Testis (tissue), 2 donors: ENCODE measurements at regions not wholly inside any gene's neighbourhood (a gene's known extent, or its start where the extent isn't known, plus 50 kb on each side); places are given as distances from the start of the nearest gene placed in this dataset.

ENCODE experiments used
- DNase-seq: peaks from one replicate; pipeline ENCODE4 v3.0.0-alpha.2; 2019
- H3K27ac ChIP-seq, 2 donors: fragments of 200-600 bp; sonication (generic); one replicate each; pipeline ENCODE4 v1.5.1; 2019
- H3K27me3 ChIP-seq: fragments of 200-600 bp; sonication (generic); one replicate; pipeline ENCODE4 v1.5.1; 2019
- H3K36me3 ChIP-seq: fragments of 200-600 bp; sonication (generic); one replicate; pipeline ENCODE4 v1.5.1; 2017; ENCODE audit warnings: low read depth; ENCODE audit errors: missing control alignments
- H3K4me1 ChIP-seq: fragments of 200-600 bp; sonication (generic); one replicate; pipeline ENCODE4 v1.5.1; 2019
- H3K4me3 ChIP-seq, 2 donors: fragments of 200-600 bp; sonication (generic); one replicate each; pipeline ENCODE4 v1.5.1; 2017 to 2019
- H3K9me3 ChIP-seq: fragments of 200-600 bp; sonication (generic); one replicate; pipeline ENCODE4 v1.5.1; 2017
- POLR2A ChIP-seq: fragments of 450-650 bp; IDR thresholded peaks from one replicate; pipeline ENCODE4 v1.6.1; 2017; ENCODE audit warnings: antibody characterized with exemption, mild to moderate bottlenecking, moderate library complexity
- WGBS, 2 donors: methylation state at CpG; one replicate each; pipeline ENCODE4 v1.1.5; 2018; 5-methylcytosine and 5-hydroxymethylcytosine counted together
- intact Hi-C: fragments of 100-400 bp; cut with DNase I; formaldehyde crosslinking; loops from one replicate; pipeline ENCODE4 v1.15.1; 2023; ENCODE audit warnings: low total_unique reads
- TF ChIP-seq, protein P1 (sequence below), 3 experiments: fragments of 450-650 bp in 2 of 3; fragments of 200-600 bp in 1 of 3; sonication (generic) in 1 of 3; IDR thresholded peaks; one replicate each; pipeline ENCODE4 v1.5.1; 2016 to 2019; ENCODE audit warnings: antibody characterized with exemption in 3 of 3, mild to moderate bottlenecking in 2 of 3, moderate library complexity in 1 of 3

DNA sequence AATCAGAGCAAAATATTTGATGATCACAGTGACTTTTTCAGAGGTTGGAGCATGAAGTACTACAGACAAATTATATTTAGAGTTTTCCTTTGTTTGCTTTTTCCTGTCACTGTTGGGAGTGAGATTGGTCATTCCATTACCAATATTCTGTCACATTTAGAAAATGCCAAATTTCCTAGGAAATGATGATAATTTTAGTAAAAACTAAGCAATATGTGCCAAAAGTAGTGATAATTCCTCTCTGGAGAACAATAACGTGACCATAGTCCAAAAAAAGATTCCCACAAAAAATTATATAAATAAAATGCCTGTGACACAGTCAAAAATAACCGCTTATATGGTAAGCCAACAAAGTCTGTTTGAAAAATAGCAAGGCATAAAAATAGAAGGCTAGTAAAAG is 2719.4 kb downstream of the PCDH9 start:
- H3K36me3 ChIP-seq: no peaks in the 10 kb centered on the region
- no peaks in the 10 kb centered on the region for H3K27me3 ChIP-seq
- H3K9me3 ChIP-seq: no peaks in the 10 kb centered on the region
- no peak overlapping the region for H3K27ac ChIP-seq
- H3K4me3 ChIP-seq: no peak overlapping the region
- 55 to 61% methylated on average over 2 of the region's 2 CpGs for WGBS, 2 donors
- intact Hi-C loops: no loop called here
- no peaks in the 10 kb centered on the region for H3K4me1 ChIP-seq
- no peak for TF ChIP-seq POLR2A
- TF ChIP-seq, protein P1, sequence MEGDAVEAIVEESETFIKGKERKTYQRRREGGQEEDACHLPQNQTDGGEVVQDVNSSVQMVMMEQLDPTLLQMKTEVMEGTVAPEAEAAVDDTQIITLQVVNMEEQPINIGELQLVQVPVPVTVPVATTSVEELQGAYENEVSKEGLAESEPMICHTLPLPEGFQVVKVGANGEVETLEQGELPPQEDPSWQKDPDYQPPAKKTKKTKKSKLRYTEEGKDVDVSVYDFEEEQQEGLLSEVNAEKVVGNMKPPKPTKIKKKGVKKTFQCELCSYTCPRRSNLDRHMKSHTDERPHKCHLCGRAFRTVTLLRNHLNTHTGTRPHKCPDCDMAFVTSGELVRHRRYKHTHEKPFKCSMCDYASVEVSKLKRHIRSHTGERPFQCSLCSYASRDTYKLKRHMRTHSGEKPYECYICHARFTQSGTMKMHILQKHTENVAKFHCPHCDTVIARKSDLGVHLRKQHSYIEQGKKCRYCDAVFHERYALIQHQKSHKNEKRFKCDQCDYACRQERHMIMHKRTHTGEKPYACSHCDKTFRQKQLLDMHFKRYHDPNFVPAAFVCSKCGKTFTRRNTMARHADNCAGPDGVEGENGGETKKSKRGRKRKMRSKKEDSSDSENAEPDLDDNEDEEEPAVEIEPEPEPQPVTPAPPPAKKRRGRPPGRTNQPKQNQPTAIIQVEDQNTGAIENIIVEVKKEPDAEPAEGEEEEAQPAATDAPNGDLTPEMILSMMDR (IDR thresholded peaks at IDR 0.05): no peak
- DNase-seq: no peak

DNA sequence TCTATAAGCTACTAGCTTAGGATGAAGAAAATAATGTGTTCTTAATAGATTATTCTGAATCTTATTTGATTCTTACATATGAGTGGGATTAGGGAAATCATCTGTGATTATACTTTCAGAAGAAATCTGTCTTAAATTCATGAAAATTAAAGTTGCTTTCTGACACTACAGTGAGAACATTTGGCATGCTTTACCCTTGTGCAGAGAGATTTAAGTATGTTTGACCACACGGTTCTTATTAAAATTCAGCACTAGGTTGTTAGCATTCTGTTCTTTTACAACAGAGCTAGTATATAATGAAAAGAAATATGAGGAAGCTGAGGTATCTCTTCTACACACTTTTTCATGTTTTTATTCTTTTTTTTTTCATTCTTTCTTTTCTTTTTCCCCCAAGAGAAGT is 2723.9 kb downstream of the PCDH9 start:
- no peak for DNase-seq
- H3K36me3 ChIP-seq: no peaks in the 10 kb centered on the region
- H3K4me1 ChIP-seq: no peaks in the 10 kb centered on the region
- no peaks in the 10 kb centered on the region for H3K9me3 ChIP-seq
- WGBS, 2 donors: 57 to 60% methylated on average over 1 of the region's 1 CpG
- H3K4me3 ChIP-seq: no peak overlapping the region
- H3K27me3 ChIP-seq: no peaks in the 10 kb centered on the region
- H3K27ac ChIP-seq: no peak overlapping the region
- TF ChIP-seq POLR2A: no peak
- TF ChIP-seq, protein P1 (IDR thresholded peaks at IDR 0.05): no peak
- intact Hi-C loops: no loop called here

DNA sequence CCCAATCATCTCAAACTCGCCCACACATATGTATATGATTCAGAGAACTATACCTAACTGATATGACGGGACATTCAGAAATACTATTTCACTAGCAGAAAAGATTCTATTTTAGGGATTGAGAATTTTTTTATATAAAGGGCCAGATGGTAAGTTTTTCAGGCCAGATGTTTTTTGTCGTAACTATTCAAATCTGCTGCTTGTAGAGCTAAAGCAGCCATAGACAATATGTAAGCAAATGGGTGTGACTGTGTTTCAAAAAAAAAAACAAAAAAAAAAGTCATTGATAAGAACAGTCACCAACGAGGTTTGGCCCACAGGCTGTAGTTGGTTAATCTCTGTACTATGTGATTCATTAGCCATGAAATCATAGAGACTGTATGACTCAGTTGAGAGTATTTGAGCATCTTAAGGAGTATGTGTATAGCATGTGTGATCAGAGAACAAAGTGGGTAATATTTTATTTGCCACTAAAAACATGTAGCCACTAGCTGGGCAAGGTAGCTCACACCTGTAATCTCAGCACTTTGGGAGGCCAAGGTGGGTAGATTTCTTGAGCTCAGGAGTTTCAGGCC is 2724.7 kb downstream of the PCDH9 start:
- no peak for DNase-seq
- H3K9me3 ChIP-seq: no peaks in the 10 kb centered on the region

DNA sequence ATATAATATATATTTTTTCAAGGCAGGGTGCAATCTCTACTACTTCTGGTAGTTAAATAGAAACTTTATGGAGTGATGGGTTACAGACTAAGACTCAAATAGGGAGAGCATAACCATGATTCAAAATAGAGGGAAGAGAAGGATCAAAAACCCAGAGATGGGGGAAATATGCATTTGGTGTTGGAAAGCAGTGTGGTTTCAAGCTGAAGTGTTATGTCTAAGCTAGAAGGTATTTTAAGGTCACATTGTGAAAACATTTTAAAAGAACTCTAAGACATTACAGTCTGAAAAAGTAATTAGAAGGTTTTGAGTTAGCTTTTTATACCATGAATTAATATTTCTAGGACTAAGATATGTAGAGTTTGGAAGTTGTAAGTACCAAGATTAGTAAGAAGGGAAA is 2741.4 kb downstream of the PCDH9 start:
- Histone ChIP-seq H3K4me3 (no peak overlapping the region), H3K9me3 (no peaks in the 10 kb centered on the region), H3K36me3 (no peaks in the 10 kb centered on the region), H3K27me3 (no peaks in the 10 kb centered on the region), H3K27ac (no peak overlapping the region), H3K4me1 (no peaks in the 10 kb centered on the region)
- intact Hi-C loops: no loop called here
- no peak for TF ChIP-seq POLR2A
- TF ChIP-seq, protein P1 (IDR thresholded peaks at IDR 0.05): no peak
- DNase-seq: no peak

More for the DNA sequence above, 2724.7 kb downstream of the PCDH9 start:
- intact Hi-C loops: no loop called here
- H3K4me3 ChIP-seq: no peak overlapping the region
- no peaks in the 10 kb centered on the region for H3K27me3 ChIP-seq
- H3K36me3 ChIP-seq: no peaks in the 10 kb centered on the region
- no peaks in the 10 kb centered on the region for H3K4me1 ChIP-seq
- no peak overlapping the region for H3K27ac ChIP-seq
- TF ChIP-seq, protein P1 (IDR thresholded peaks at IDR 0.05): no peak
- no peak for TF ChIP-seq POLR2A
- 73 to 86% methylated on average over 4 of the region's 4 CpGs for WGBS, 2 donors

DNA sequence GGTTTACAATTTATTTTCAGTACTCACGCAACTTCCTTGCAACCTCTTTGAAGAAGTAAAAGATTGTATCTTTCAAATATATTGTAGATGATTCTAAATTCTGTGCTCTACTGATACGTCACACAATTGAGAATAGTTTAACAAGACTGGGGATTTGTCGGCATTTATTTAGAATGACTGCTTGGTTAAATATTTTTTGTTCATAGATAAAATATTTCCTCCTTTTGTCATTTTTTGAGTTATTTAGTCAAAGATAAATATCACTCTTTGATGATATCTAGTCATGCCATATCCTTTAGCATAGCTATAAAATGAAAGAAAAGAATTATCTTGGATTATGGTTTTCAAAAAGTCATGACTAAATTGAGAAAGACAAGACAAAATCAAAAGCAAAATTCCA is 2747.8 kb downstream of the PCDH9 start:
- TF ChIP-seq POLR2A: no peak
- TF ChIP-seq, protein P1 (IDR thresholded peaks at IDR 0.05): no peak
- H3K27ac ChIP-seq: no peak overlapping the region
- no peaks in the 10 kb centered on the region for H3K9me3 ChIP-seq
- no peaks in the 10 kb centered on the region for H3K36me3 ChIP-seq
- DNase-seq: no peak
- 91 to 95% methylated on average over 3 of the region's 3 CpGs for WGBS, 2 donors
- intact Hi-C loops: no loop called here
- no peaks in the 10 kb centered on the region for H3K4me1 ChIP-seq
- no peaks in the 10 kb centered on the region for H3K27me3 ChIP-seq
- no peak overlapping the region for H3K4me3 ChIP-seq
